ENCODE measurements at regions not wholly inside any gene's neighbourhood (a gene's known extent, or its start where the extent isn't known, plus 50 kb on each side); places are given as distances from the start of the nearest gene placed in this dataset.

- H3K4me1 ChIP-seq (ENCODE audit: control insufficient read depth, insufficient read depth, low read length), result no peaks in the 10 kb centered on the region
- peaks cover 4% of the 10 kb centered on the region for H3K27me3 ChIP-seq (replicated peaks; ENCODE audit: control insufficient read depth, insufficient read depth, low read length)
- H3K9ac ChIP-seq (ENCODE audit: low read length), result no peak overlapping the region
Observed at GRCh38 chr18:61159246-61159645, 174.0 kb upstream of the CDH20 start.

GRCh38 chr18:61164321-61164720, 168.9 kb upstream of the CDH20 start:
- H3K9me3 ChIP-seq (ENCODE audit: control insufficient read depth, low read length), result no peaks in the 10 kb centered on the region
- H3K4me3 ChIP-seq (ENCODE audit: low read length), result no peak overlapping the region
- no peaks in the 10 kb centered on the region for H3K36me3 ChIP-seq (ENCODE audit: control insufficient read depth, insufficient read depth, low read length, severe bottlenecking)
- DNase-seq (ENCODE audit: low read depth), result no peak
- no peak overlapping the region for H3K9ac ChIP-seq (ENCODE audit: low read length)
- no peaks in the 10 kb centered on the region for H3K27me3 ChIP-seq (replicated peaks; ENCODE audit: control insufficient read depth, insufficient read depth, low read length)
- no peaks in the 10 kb centered on the region for H3K4me1 ChIP-seq (ENCODE audit: control insufficient read depth, insufficient read depth, low read length)

More at GRCh38 chr18:61159246-61159645, 174.0 kb upstream of the CDH20 start:
- no peak for DNase-seq (ENCODE audit: low read depth)
- Histone ChIP-seq H3K36me3 (ENCODE audit: control insufficient read depth, insufficient read depth, low read length, severe bottlenecking) (no peaks in the 10 kb centered on the region), H3K4me3 (ENCODE audit: low read length) (no peak overlapping the region), H3K9me3 (ENCODE audit: control insufficient read depth, low read length) (no peaks in the 10 kb centered on the region)

GRCh38 chr18:61167902-61168301, 165.3 kb upstream of the CDH20 start:
- no peaks in the 10 kb centered on the region for H3K36me3 ChIP-seq (ENCODE audit: control insufficient read depth, insufficient read depth, low read length, severe bottlenecking)
- no peak for DNase-seq (ENCODE audit: low read depth)
- no peaks in the 10 kb centered on the region for H3K9me3 ChIP-seq (ENCODE audit: control insufficient read depth, low read length)
- H3K4me3 ChIP-seq (ENCODE audit: low read length), result no peak overlapping the region
- H3K27me3 ChIP-seq (replicated peaks; ENCODE audit: control insufficient read depth, insufficient read depth, low read length), result no peaks in the 10 kb centered on the region
- no peak overlapping the region for H3K9ac ChIP-seq (ENCODE audit: low read length)
- H3K4me1 ChIP-seq (ENCODE audit: control insufficient read depth, insufficient read depth, low read length), result no peaks in the 10 kb centered on the region

- no peaks in the 10 kb centered on the region for H3K27me3 ChIP-seq (replicated peaks; ENCODE audit: control insufficient read depth, insufficient read depth, low read length)
- H3K9me3 ChIP-seq (ENCODE audit: control insufficient read depth, low read length), result no peaks in the 10 kb centered on the region
- no peaks in the 10 kb centered on the region for H3K4me1 ChIP-seq (ENCODE audit: control insufficient read depth, insufficient read depth, low read length)
- no peak overlapping the region for H3K9ac ChIP-seq (ENCODE audit: low read length)
- no peaks in the 10 kb centered on the region for H3K36me3 ChIP-seq (ENCODE audit: control insufficient read depth, insufficient read depth, low read length, severe bottlenecking)
- no peak overlapping the region for H3K4me3 ChIP-seq (ENCODE audit: low read length)
- no peak for DNase-seq (ENCODE audit: low read depth)
Observed at GRCh38 chr18:61169386-61169785, 163.8 kb upstream of the CDH20 start.

DNA sequence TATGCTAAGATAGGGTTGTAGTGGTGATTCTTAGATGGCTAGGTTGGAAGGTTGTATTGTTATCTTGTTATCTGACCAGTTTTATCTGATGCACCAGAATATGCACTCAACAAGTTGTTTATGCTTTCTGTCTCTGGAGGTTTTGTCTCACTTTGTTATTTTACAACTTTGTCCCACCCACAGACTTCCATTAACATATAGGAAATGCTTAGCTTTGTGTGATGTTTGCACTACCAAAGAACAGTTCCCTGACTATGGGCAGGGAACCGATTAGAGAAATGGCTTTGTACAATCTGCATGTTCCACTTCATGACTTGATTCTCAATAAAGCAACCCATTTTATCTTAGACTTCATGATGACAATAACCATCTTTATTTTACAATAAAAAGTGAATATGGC, 160.6 kb upstream of the CDH20 start:
- no peak overlapping the region for H3K4me3 ChIP-seq (ENCODE audit: low read length)
- no peaks in the 10 kb centered on the region for H3K4me1 ChIP-seq (ENCODE audit: control insufficient read depth, insufficient read depth, low read length)
- peaks cover 7% of the 10 kb centered on the region for H3K9me3 ChIP-seq (ENCODE audit: control insufficient read depth, low read length)
- H3K36me3 ChIP-seq (ENCODE audit: control insufficient read depth, insufficient read depth, low read length, severe bottlenecking), result no peaks in the 10 kb centered on the region
- H3K9ac ChIP-seq (ENCODE audit: low read length), result no peak overlapping the region
- DNase-seq (ENCODE audit: low read depth), result no peak
- H3K27me3 ChIP-seq (replicated peaks; ENCODE audit: control insufficient read depth, insufficient read depth, low read length), result no peaks in the 10 kb centered on the region

DNA sequence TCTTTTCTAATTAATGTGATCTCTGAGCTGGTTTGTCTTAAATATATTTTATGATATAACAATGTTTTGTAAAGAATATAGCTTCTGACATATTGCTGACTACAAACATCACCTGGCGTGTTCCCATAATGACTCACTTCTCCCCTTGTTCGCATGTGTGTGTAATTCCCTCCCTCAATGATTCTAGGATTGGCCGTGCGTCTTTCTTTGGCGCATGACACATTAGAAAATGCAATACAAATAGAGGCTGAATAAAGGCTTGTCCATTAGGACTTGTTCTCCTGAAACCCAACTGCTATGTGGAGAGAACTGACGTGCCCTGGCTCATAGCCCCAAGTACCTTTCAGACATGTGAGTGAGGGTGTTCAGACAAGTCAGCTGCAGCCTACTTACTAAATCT, 159.7 kb upstream of the CDH20 start:
- no peaks in the 10 kb centered on the region for H3K36me3 ChIP-seq (ENCODE audit: control insufficient read depth, insufficient read depth, low read length, severe bottlenecking)
- H3K27me3 ChIP-seq (replicated peaks; ENCODE audit: control insufficient read depth, insufficient read depth, low read length), result no peaks in the 10 kb centered on the region
- no peaks in the 10 kb centered on the region for H3K4me1 ChIP-seq (ENCODE audit: control insufficient read depth, insufficient read depth, low read length)
- no peak overlapping the region for H3K9ac ChIP-seq (ENCODE audit: low read length)
- H3K9me3 ChIP-seq (ENCODE audit: control insufficient read depth, low read length), result peaks cover 10% of the 10 kb centered on the region
- no peak for DNase-seq (ENCODE audit: low read depth)
- H3K4me3 ChIP-seq (ENCODE audit: low read length), result no peak overlapping the region

DNA sequence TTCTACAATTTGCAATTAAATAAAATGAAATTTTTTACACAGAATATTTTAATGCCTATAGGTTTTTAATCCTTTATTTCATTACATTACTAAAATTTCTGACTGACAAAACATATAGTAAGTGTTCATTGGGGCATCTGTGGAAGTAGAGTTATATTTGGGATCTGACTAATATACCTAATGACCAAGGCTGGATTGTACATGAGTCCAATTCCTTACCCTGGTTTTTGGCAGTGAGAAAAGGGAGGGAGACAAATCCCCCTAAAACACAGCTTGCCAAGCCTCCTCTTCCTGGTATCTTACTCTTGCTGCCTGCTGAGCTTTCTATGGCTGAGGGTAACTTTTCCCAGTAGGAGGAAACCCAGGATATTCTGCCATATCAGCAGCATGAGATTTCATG, 149.4 kb upstream of the CDH20 start:
- no peak for DNase-seq (ENCODE audit: low read depth)
- Histone ChIP-seq H3K9me3 (ENCODE audit: control insufficient read depth, low read length) (no peaks in the 10 kb centered on the region), H3K4me1 (ENCODE audit: control insufficient read depth, insufficient read depth, low read length) (no peaks in the 10 kb centered on the region), H3K27me3 (replicated peaks; ENCODE audit: control insufficient read depth, insufficient read depth, low read length) (no peaks in the 10 kb centered on the region), H3K4me3 (ENCODE audit: low read length) (no peak overlapping the region), H3K36me3 (ENCODE audit: control insufficient read depth, insufficient read depth, low read length, severe bottlenecking) (no peaks in the 10 kb centered on the region), H3K9ac (ENCODE audit: low read length) (no peak overlapping the region)

GRCh38 chr18:61187971-61188370, 145.3 kb upstream of the CDH20 start:
- Histone ChIP-seq H3K9ac (ENCODE audit: low read length) (no peak overlapping the region), H3K9me3 (ENCODE audit: control insufficient read depth, low read length) (no peaks in the 10 kb centered on the region), H3K4me1 (ENCODE audit: control insufficient read depth, insufficient read depth, low read length) (no peaks in the 10 kb centered on the region), H3K27me3 (replicated peaks; ENCODE audit: control insufficient read depth, insufficient read depth, low read length) (no peaks in the 10 kb centered on the region), H3K36me3 (ENCODE audit: control insufficient read depth, insufficient read depth, low read length, severe bottlenecking) (no peaks in the 10 kb centered on the region), H3K4me3 (ENCODE audit: low read length) (no peak overlapping the region)
- DNase-seq (ENCODE audit: low read depth), result no peak

- H3K9ac ChIP-seq (ENCODE audit: low read length), result no peak overlapping the region
- H3K36me3 ChIP-seq (ENCODE audit: control insufficient read depth, insufficient read depth, low read length, severe bottlenecking), result no peaks in the 10 kb centered on the region
- no peaks in the 10 kb centered on the region for H3K4me1 ChIP-seq (ENCODE audit: control insufficient read depth, insufficient read depth, low read length)
- DNase-seq (ENCODE audit: low read depth), result no peak
- H3K4me3 ChIP-seq (ENCODE audit: low read length), result no peak overlapping the region
- no peaks in the 10 kb centered on the region for H3K9me3 ChIP-seq (ENCODE audit: control insufficient read depth, low read length)
- H3K27me3 ChIP-seq (replicated peaks; ENCODE audit: control insufficient read depth, insufficient read depth, low read length), result no peaks in the 10 kb centered on the region
Observed at GRCh38 chr18:61189376-61189775, 143.9 kb upstream of the CDH20 start.

GRCh38 chr18:61194726-61195125, 138.5 kb upstream of the CDH20 start:
- Histone ChIP-seq H3K36me3 (ENCODE audit: control insufficient read depth, insufficient read depth, low read length, severe bottlenecking) (no peaks in the 10 kb centered on the region), H3K4me1 (ENCODE audit: control insufficient read depth, insufficient read depth, low read length) (peaks cover 3% of the 10 kb centered on the region), H3K4me3 (ENCODE audit: low read length) (no peak overlapping the region), H3K27me3 (replicated peaks; ENCODE audit: control insufficient read depth, insufficient read depth, low read length) (no peaks in the 10 kb centered on the region), H3K9ac (ENCODE audit: low read length) (no peak overlapping the region), H3K9me3 (ENCODE audit: control insufficient read depth, low read length) (no peaks in the 10 kb centered on the region)
- no peak for DNase-seq (ENCODE audit: low read depth)

DNA sequence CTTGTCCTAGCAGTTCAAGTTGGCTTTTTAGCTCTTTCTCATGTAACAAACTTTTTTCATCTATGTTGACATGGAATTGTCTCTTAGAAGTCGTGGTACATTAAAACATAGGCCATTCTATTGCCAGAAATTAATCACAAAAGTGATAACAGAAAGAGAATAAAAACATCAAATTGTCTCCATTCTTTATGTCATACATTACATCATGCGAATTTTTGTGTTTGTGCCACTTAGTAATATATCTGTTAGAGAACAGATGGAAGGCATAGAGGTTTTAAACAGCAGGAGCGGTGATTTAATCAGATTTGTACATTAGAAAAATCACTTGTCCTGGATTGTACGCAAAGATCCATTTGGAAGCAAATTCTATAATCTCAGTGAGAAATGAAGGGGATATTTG, 136.5 kb upstream of the CDH20 start:
- Histone ChIP-seq H3K9ac (ENCODE audit: low read length) (no peak overlapping the region), H3K27me3 (replicated peaks; ENCODE audit: control insufficient read depth, insufficient read depth, low read length) (no peaks in the 10 kb centered on the region), H3K9me3 (ENCODE audit: control insufficient read depth, low read length) (no peaks in the 10 kb centered on the region), H3K36me3 (ENCODE audit: control insufficient read depth, insufficient read depth, low read length, severe bottlenecking) (no peaks in the 10 kb centered on the region), H3K4me3 (ENCODE audit: low read length) (no peak overlapping the region), H3K4me1 (ENCODE audit: control insufficient read depth, insufficient read depth, low read length) (peaks cover 4% of the 10 kb centered on the region)
- DNase-seq (ENCODE audit: low read depth), result no peak

DNA sequence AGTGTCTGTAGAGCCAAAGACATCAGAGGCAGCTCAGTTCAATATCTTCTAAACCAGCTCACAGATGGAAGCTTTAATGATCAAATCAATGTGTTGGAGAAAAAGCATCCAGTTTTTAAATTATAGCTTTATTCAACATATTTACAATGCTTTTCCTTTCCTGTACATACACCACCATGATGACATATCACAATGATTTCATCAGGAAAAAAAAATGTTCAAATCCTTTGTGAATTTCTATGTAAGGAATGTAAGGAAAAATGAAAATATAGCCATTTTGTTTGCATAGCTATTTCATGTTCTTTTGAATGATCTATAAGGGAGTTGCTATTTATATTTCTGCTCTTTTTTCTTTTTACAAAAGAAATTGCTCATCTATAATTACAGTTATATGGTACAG, 134.7 kb upstream of the CDH20 start:
- DNase-seq (ENCODE audit: low read depth), result peak; percentile 23
- H3K4me3 ChIP-seq (ENCODE audit: low read length), result no peak overlapping the region
- H3K4me1 ChIP-seq (ENCODE audit: control insufficient read depth, insufficient read depth, low read length), result peaks cover 4% of the 10 kb centered on the region
- no peak overlapping the region for H3K9ac ChIP-seq (ENCODE audit: low read length)
- no peaks in the 10 kb centered on the region for H3K27me3 ChIP-seq (replicated peaks; ENCODE audit: control insufficient read depth, insufficient read depth, low read length)
- no peaks in the 10 kb centered on the region for H3K36me3 ChIP-seq (ENCODE audit: control insufficient read depth, insufficient read depth, low read length, severe bottlenecking)
- no peaks in the 10 kb centered on the region for H3K9me3 ChIP-seq (ENCODE audit: control insufficient read depth, low read length)

Data from adipocyte (in vitro differentiated cells).